Choroid plexus epithelial cell (primary cell): ENCODE measurements at regions not wholly inside any gene's neighbourhood (a gene's known extent, or its start where the extent isn't known, plus 50 kb on each side); places are given as distances from the start of the nearest gene placed in this dataset.
"Not testable (repeated sequence)": the region's sequence is repeated elsewhere in the genome, so short reads cannot be mapped to it uniquely, and the experiment has no call there.

Experiments used
- DNase-seq: peaks from one replicate; pipeline ENCODE4 v3.0.0-alpha.2; 2010; ENCODE audit warnings: low read depth
- H3K4me3 ChIP-seq: 2 replicates; pipeline ENCODE4 v1.5.1; 2011; ENCODE audit warnings: low read depth, mild to moderate bottlenecking, control low read depth, low read length, moderate library complexity
- TF ChIP-seq, protein P1 (sequence below): conservative IDR thresholded peaks from 2 replicates; pipeline ENCODE4 v1.5.1; 2011; ENCODE audit warnings: low read depth, mild to moderate bottlenecking, control low read depth, inconsistent platforms, low read length, moderate library complexity

DNA sequence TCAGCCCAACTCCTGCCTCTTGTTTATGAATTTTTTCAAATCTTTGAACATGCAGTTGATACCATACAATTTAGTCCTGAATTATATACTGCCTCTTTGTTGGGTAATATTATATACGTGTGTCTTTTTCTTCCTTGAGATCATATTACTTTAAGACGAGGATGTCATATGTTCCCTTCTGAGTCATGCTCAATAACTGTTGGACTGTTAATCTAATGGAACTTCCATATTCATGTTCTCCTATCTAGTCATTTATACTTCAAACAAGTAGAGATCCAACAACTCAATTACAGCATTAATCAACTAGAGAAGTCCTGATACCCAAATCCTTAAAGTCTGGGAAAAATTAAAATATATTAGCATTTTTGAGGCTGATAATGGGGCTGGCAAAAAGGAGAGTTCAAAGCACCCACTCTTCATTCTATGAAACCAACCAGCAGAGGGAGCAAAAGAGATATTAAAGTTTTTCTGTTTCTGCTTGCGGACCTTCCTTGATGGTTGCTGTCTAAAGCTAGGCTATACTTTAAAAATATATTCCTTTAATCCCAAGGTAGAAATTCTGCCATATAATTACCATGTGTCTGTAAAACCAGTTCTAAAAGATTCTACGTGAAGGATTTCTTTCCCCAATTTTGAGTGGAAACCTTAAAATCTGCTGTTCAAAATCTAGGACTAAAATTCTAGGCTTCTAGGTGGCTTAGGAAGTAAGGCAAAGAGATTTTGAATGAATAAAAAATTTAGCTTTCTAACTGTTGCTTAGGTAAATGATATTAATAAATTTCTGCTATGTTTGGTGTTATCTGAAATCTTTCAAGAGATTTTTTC, 498.9 kb downstream of the BCKDHB start:
- H3K4me3 ChIP-seq: no peak overlapping the region
- DNase-seq: peak; percentile 72
- TF ChIP-seq, protein P1, sequence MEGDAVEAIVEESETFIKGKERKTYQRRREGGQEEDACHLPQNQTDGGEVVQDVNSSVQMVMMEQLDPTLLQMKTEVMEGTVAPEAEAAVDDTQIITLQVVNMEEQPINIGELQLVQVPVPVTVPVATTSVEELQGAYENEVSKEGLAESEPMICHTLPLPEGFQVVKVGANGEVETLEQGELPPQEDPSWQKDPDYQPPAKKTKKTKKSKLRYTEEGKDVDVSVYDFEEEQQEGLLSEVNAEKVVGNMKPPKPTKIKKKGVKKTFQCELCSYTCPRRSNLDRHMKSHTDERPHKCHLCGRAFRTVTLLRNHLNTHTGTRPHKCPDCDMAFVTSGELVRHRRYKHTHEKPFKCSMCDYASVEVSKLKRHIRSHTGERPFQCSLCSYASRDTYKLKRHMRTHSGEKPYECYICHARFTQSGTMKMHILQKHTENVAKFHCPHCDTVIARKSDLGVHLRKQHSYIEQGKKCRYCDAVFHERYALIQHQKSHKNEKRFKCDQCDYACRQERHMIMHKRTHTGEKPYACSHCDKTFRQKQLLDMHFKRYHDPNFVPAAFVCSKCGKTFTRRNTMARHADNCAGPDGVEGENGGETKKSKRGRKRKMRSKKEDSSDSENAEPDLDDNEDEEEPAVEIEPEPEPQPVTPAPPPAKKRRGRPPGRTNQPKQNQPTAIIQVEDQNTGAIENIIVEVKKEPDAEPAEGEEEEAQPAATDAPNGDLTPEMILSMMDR: peak; percentile 70

GRCh38 chr6:80603679-80604078, 497.2 kb downstream of the BCKDHB start:
- no peak overlapping the region for H3K4me3 ChIP-seq
- TF ChIP-seq, protein P1: no peak
- no peak for DNase-seq

DNA sequence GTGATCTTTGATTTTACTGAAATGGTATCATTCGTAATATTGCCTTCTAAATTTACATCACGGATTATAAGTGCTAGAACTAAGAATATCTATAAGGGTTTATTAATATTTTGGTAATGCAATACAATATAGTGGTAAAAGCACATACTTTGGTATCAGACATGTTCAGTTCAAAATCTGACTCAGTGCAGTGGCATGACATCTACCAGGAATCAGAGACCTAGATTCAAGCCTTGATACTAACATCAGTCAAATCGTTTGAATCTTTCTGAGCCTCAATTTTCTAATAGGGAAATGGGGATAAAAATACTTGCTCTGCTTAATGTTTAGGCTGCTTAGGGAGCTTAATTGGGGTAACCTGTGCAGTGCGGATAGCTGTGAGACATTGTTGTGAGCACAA, 488.0 kb downstream of the BCKDHB start:
- no peak overlapping the region for H3K4me3 ChIP-seq
- TF ChIP-seq, protein P1: no peak
- peak; percentile 15 for DNase-seq

DNA sequence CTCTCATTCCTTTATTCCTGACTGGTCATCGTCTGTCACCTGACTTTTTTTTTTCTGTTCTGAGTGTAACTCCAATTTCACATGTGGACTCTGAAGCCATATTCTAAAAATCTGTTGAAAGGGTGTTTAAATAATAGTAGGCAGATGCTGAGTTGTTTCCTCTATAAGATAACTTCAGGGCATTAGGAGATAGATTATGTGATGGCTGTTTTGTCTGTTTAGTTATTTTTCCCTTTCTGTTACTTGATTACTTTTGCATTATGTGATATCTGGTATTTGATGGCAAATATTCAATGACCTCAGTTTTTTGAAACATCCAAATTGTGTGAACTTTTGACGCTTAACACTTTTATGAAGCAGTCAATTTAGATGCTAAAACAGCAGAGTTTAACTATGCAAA, 486.0 kb downstream of the BCKDHB start:
- H3K4me3 ChIP-seq: no peak overlapping the region
- TF ChIP-seq, protein P1: no peak
- DNase-seq: no peak

DNA sequence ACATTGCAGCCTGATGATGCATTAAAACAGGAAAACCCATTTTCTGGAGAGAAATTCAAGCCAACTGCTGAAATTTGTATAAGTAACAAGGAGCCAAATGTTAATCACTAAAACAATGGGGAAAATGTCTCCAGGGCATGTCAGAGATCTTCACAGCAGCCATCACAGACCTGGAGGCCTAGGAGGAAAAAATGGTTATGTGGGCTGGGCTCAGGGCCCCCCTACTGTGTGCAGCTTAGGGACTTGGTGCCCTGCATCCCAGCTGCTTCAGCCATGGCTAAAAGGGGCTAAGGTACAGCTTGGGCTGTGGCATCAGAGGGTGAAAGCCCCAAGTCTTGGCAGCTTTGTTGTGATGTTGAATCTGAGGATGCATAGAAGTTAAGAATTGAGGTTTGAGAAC, 479.8 kb downstream of the BCKDHB start:
- no peak overlapping the region for H3K4me3 ChIP-seq
- TF ChIP-seq, protein P1: no peak
- no peak for DNase-seq

GRCh38 chr6:80579391-80580023, 473.0 kb downstream of the BCKDHB start:
- DNase-seq: no peak

GRCh38 chr6:80573320-80573719, 466.8 kb downstream of the BCKDHB start:
- DNase-seq, H3K4me3 ChIP-seq: not testable (repeated sequence)

More at GRCh38 chr6:80579391-80580023, 473.0 kb downstream of the BCKDHB start:
- H3K4me3 ChIP-seq: no peak overlapping the region
- TF ChIP-seq, protein P1: no peak
